DOHH2 (cell line): ENCODE measurements at regions not wholly inside any gene's neighbourhood (a gene's known extent, or its start where the extent isn't known, plus 50 kb on each side); places are given as distances from the start of the nearest gene placed in this dataset.
"Not testable (repeated sequence)": the region's sequence is repeated elsewhere in the genome, so short reads cannot be mapped to it uniquely, and the experiment has no call there.

ENCODE experiments used
- CTCF ChIP-seq: fragments of 200-600 bp; sonication (generic); IDR thresholded peaks from one replicate; pipeline ENCODE4 v1.5.1; 2014; ENCODE audit warnings: antibody characterized with exemption, mild to moderate bottlenecking, low read depth, low read length; ENCODE audit not compliant: poor library complexity, severe bottlenecking
- EZH2phosphoT487 ChIP-seq: fragments of 200-600 bp; sonication (generic); IDR thresholded peaks from 2 replicates; pipeline ENCODE4 v1.6.1; 2017; ENCODE audit warnings: borderline replicate concordance, mild to moderate bottlenecking, antibody characterized with exemption, low read length, moderate library complexity, mixed read lengths

DNA sequence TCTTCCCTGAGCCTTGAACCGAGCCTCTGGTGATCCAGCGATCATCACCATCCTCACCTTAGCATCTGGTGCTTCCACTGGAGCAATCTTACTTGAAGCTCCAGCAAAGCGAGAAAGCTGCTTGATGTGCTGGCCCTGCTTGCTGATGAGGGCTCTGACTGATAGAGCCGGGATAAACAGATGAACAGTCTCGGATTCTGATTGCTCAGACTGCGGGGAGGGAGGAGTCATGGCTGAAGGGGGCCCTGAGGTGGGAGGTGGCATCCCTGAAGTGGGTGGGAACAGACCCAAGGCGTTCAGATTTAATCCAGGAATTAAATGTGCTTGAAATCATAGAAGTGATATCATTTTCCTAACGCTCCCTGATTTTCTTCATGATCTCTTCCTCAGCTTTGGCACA is 74.4 kb upstream of the RPS6KA2 start:
- TF ChIP-seq CTCF, EZH2phosphoT487: not testable (repeated sequence)
